Epithelial cell of prostate (primary cell): ENCODE measurements at regions not wholly inside any gene's neighbourhood (a gene's known extent, or its start where the extent isn't known, plus 50 kb on each side); places are given as distances from the start of the nearest gene placed in this dataset.

Source experiments
- DNase-seq: peaks from one replicate; pipeline ENCODE4 v3.0.0-alpha.2; 2011; ENCODE audit warnings: low read depth, low spot score
- H3K27ac ChIP-seq: fragments of 450-650 bp; 2 replicates; pipeline ENCODE4 v1.5.1; 2017; ENCODE audit warnings: mild to moderate bottlenecking

- no peak for DNase-seq
- no peak overlapping the region for H3K27ac ChIP-seq
Measured at GRCh38 chr11:19320827-19321226, 80.1 kb upstream of the E2F8 start.

- H3K27ac ChIP-seq: no peak overlapping the region
- DNase-seq: no peak
Measured at GRCh38 chr11:19316434-19316833, 75.7 kb upstream of the E2F8 start.

- no peak overlapping the region for H3K27ac ChIP-seq
- DNase-seq: no peak
Measured at GRCh38 chr11:19315511-19315910, 74.8 kb upstream of the E2F8 start.

GRCh38 chr11:19313140-19313539 lies 72.4 kb upstream of the E2F8 start:
- H3K27ac ChIP-seq: no peak overlapping the region
- no peak for DNase-seq

- DNase-seq: no peak
- no peak overlapping the region for H3K27ac ChIP-seq
Measured at GRCh38 chr11:19311308-19312030, 70.7 kb upstream of the E2F8 start.

- no peak for DNase-seq
- no peak overlapping the region for H3K27ac ChIP-seq
Measured at GRCh38 chr11:19307498-19307897, 66.8 kb upstream of the E2F8 start.

- no peak overlapping the region for H3K27ac ChIP-seq
- no peak for DNase-seq
Measured at GRCh38 chr11:19306179-19306944, 65.6 kb upstream of the E2F8 start.

- H3K27ac ChIP-seq: no peak overlapping the region
- DNase-seq: no peak
Measured at GRCh38 chr11:19301361-19301760, 60.6 kb upstream of the E2F8 start.

GRCh38 chr11:19294444-19294843 lies 53.7 kb upstream of the E2F8 start:
- no peak overlapping the region for H3K27ac ChIP-seq
- DNase-seq: no peak

GRCh38 chr11:19291064-19291463 lies 50.3 kb upstream of the E2F8 start:
- DNase-seq: no peak
- H3K27ac ChIP-seq: no peak overlapping the region
